Astrocyte (in vitro differentiated cells and primary cell): ENCODE measurements at regions not wholly inside any gene's neighbourhood (a gene's known extent, or its start where the extent isn't known, plus 50 kb on each side); places are given as distances from the start of the nearest gene placed in this dataset.
A peak's percentile ranks its signal among the peaks of the same experiment; 100 is the strongest.
"Not testable (repeated sequence)": the region's sequence is repeated elsewhere in the genome, so short reads cannot be mapped to it uniquely, and the experiment has no call there.

ENCODE experiments used
- DNase-seq: peaks from one replicate; pipeline ENCODE4 v3.0.0-alpha.2; 2010; ENCODE audit warnings: low read depth
- FAIRE-seq: peaks from 2 replicates; lab custom pipeline; 2011; peaks lifted over from hg19 to GRCh38; lab: Jason Lieb, UNC
- H2AFZ ChIP-seq: 2 replicates; pipeline ENCODE4 v1.6.0; 2012; ENCODE audit warnings: low read depth, low read length, inconsistent platforms
- H3K27ac ChIP-seq: 2 replicates; pipeline ENCODE4 v1.5.1; 2011; ENCODE audit warnings: low read depth, low read length, inconsistent platforms
- H3K27me3 ChIP-seq: 2 replicates; pipeline ENCODE4 v1.6.0; 2011; ENCODE audit warnings: low read length, inconsistent platforms; ENCODE audit not compliant: insufficient read depth
- H3K36me3 ChIP-seq: 2 replicates; pipeline ENCODE4 v1.5.1; 2011; ENCODE audit warnings: low read length, inconsistent platforms; ENCODE audit not compliant: insufficient read depth
- H3K4me1 ChIP-seq: 2 replicates; pipeline ENCODE4 v1.5.1; 2011; ENCODE audit warnings: low read length, inconsistent platforms; ENCODE audit not compliant: insufficient read depth
- H3K4me2 ChIP-seq: 2 replicates; pipeline ENCODE4 v1.6.0; 2012; ENCODE audit warnings: low read length, inconsistent platforms
- H3K4me3 ChIP-seq: 2 replicates; pipeline ENCODE4 v1.5.1; 2011; ENCODE audit warnings: low read depth, mild to moderate bottlenecking, low read length, inconsistent platforms; ENCODE audit not compliant: insufficient read depth
- H3K79me2 ChIP-seq: 2 replicates; pipeline ENCODE4 v1.6.0; 2012; ENCODE audit warnings: mild to moderate bottlenecking, low read length, inconsistent platforms; ENCODE audit not compliant: insufficient read depth
- H3K9ac ChIP-seq: 2 replicates; pipeline ENCODE4 v1.6.0; 2012; ENCODE audit warnings: mild to moderate bottlenecking, low read length, inconsistent platforms
- H3K9me3 ChIP-seq: 2 replicates; pipeline ENCODE4 v1.5.1; 2012; ENCODE audit warnings: low read depth, mild to moderate bottlenecking, low read length, inconsistent platforms; ENCODE audit not compliant: insufficient read depth
- H4K20me1 ChIP-seq: 2 replicates; pipeline ENCODE4 v1.6.0; 2012; ENCODE audit warnings: low read length, inconsistent platforms; ENCODE audit not compliant: insufficient read depth
- H3K27ac Mint-ChIP-seq: one replicate; pipeline ENCODE4 v1.8.0; 2021; ENCODE audit warnings: mild to moderate bottlenecking, mixed read lengths; ENCODE audit not compliant: unreplicated experiment
- H3K27me3 Mint-ChIP-seq: one replicate; pipeline ENCODE4 v1.8.0; 2021; ENCODE audit warnings: low read depth, mixed read lengths; ENCODE audit not compliant: unreplicated experiment
- H3K36me3 Mint-ChIP-seq: one replicate; pipeline ENCODE4 v1.8.0; 2021; ENCODE audit warnings: low read depth, mixed read lengths; ENCODE audit not compliant: unreplicated experiment
- H3K4me1 Mint-ChIP-seq: one replicate; pipeline ENCODE4 v1.8.0; 2021; ENCODE audit warnings: low read depth, mixed read lengths; ENCODE audit not compliant: unreplicated experiment
- H3K4me3 Mint-ChIP-seq: one replicate; pipeline ENCODE4 v1.8.0; 2021; ENCODE audit warnings: mild to moderate bottlenecking, moderate library complexity, mixed read lengths; ENCODE audit not compliant: unreplicated experiment
- H3K9me3 Mint-ChIP-seq: one replicate; pipeline ENCODE4 v1.8.0; 2021; ENCODE audit warnings: mild to moderate bottlenecking, mixed read lengths; ENCODE audit not compliant: unreplicated experiment
- EZH2 ChIP-seq: IDR thresholded peaks from 2 replicates; pipeline ENCODE4 v1.6.1; 2012; ENCODE audit warnings: mild to moderate bottlenecking, low read length, inconsistent platforms; ENCODE audit not compliant: insufficient read depth
- TF ChIP-seq, protein P1 (sequence below): IDR thresholded peaks from 2 replicates; pipeline ENCODE4 v1.5.1; 2011; ENCODE audit warnings: low read depth, mild to moderate bottlenecking, inconsistent platforms, low read length, moderate library complexity; ENCODE audit not compliant: insufficient read depth

DNA sequence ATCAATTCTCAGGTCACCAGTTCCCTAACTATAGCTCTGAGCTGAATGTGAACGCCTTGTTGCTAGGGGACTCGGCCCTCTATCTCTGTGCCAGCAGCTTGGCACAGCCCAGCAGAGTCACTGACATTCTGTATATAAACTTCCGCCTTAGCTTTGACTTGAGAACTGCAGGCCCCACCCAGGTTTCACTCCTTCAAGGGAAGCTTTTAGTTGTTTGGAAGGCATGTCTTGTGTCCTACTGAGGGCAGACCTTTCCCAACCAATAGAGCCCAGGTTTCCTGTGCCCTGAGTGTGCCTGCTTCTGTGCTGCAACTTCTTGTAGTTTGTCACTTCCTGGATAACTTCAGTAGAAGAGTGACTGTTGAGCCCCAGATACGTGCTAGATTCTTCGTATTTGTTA lies 228.8 kb upstream of the PRSS1 start:
- not testable (repeated sequence) for DNase-seq, H3K27ac Mint-ChIP-seq, H3K4me3 Mint-ChIP-seq, H3K36me3 ChIP-seq, H3K9ac ChIP-seq, H3K36me3 Mint-ChIP-seq, H3K9me3 Mint-ChIP-seq, H3K4me1 ChIP-seq, H3K4me3 ChIP-seq, H3K27ac ChIP-seq, H3K4me1 Mint-ChIP-seq, H3K27me3 ChIP-seq, H3K9me3 ChIP-seq, H2AFZ ChIP-seq, H4K20me1 ChIP-seq, H3K4me2 ChIP-seq, H3K79me2 ChIP-seq, FAIRE-seq
- peaks cover 20% of the 10 kb centered on the region for H3K27me3 Mint-ChIP-seq

DNA sequence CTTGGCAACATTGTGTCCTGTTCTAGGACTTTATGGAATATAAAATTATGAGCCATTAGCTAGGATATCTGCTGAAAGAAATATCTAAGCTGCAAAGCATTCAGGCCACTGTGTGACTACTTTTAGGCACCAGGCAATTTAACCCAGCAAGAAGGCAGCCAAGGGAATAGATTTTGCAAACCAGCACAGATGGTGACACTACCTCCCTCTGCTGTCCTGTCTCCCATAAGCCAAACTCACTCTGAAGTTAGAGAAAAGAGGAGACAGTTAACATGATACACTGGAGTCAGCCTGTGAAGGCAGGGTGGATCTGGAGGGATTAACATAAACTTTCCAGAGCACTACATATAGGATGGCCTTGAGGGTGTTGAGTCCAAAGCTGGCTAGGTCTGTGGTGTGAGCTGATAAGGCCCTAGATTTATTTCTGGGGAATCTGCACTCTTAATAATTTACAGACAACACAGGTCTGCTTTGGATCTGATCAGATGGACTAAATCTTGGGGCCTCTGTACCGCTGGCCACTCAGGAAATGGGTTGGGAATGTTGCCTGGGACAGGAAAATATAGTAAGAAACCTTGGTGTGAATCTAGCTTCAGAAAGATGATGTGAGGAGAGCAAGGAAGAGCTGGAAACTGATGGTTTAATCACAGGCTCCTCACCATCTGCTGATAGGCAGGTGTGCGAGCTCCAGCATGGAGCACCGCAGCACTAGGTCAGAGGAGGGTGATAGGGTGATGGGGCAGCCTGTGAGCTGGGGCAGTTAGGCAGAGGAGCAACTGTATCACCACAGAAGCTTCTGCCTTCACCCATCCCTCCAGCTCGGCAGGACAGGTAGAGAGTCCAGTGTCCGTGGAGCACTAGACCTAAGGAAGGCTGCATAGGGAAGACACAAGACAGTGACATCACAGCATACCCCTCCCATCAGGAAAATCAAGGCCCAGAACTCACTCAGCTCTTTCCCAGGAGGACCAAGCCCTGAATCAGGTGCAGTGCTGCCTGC lies 229.9 kb upstream of the PRSS1 start:
- Mint-ChIP-seq H3K27me3 (peaks cover 17% of the 10 kb centered on the region), H3K4me1 (peaks cover 6% of the 10 kb centered on the region), H3K36me3 (no peaks in the 10 kb centered on the region), H3K4me3 (no peak overlapping the region), H3K27ac (no peak overlapping the region), H3K9me3 (no peaks in the 10 kb centered on the region)
- H3K4me1 ChIP-seq = no peaks in the 10 kb centered on the region
- FAIRE-seq (no peak), DNase-seq (no peak)
- no peaks in the 10 kb centered on the region for H3K36me3 ChIP-seq
- no peaks in the 10 kb centered on the region for H3K9me3 ChIP-seq
- no peak for TF ChIP-seq EZH2
- TF ChIP-seq, protein P1, sequence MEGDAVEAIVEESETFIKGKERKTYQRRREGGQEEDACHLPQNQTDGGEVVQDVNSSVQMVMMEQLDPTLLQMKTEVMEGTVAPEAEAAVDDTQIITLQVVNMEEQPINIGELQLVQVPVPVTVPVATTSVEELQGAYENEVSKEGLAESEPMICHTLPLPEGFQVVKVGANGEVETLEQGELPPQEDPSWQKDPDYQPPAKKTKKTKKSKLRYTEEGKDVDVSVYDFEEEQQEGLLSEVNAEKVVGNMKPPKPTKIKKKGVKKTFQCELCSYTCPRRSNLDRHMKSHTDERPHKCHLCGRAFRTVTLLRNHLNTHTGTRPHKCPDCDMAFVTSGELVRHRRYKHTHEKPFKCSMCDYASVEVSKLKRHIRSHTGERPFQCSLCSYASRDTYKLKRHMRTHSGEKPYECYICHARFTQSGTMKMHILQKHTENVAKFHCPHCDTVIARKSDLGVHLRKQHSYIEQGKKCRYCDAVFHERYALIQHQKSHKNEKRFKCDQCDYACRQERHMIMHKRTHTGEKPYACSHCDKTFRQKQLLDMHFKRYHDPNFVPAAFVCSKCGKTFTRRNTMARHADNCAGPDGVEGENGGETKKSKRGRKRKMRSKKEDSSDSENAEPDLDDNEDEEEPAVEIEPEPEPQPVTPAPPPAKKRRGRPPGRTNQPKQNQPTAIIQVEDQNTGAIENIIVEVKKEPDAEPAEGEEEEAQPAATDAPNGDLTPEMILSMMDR = no peak
- H3K27me3 ChIP-seq = peaks cover 9% of the 10 kb centered on the region
- no peak overlapping the region for H3K9ac ChIP-seq
- no peak overlapping the region for H3K4me3 ChIP-seq
- H2AFZ ChIP-seq = no peak overlapping the region
- no peak overlapping the region for H3K4me2 ChIP-seq
- H4K20me1 ChIP-seq = no peaks in the 10 kb centered on the region
- no peaks in the 10 kb centered on the region for H3K79me2 ChIP-seq
- no peak overlapping the region for H3K27ac ChIP-seq

GRCh38 chr7:142516038-142516501 lies 233.2 kb upstream of the PRSS1 start:
- TF ChIP-seq, protein P1 = peak; percentile 88
- TF ChIP-seq EZH2 = no peak
- no peak overlapping the region for H3K4me3 ChIP-seq
- H3K36me3 Mint-ChIP-seq = no peaks in the 10 kb centered on the region
- no peak overlapping the region for H3K9ac ChIP-seq
- no peak overlapping the region for H3K4me2 ChIP-seq
- H3K4me3 Mint-ChIP-seq = no peak overlapping the region
- no peaks in the 10 kb centered on the region for H3K36me3 ChIP-seq
- peaks cover 9% of the 10 kb centered on the region for H3K27me3 Mint-ChIP-seq
- no peaks in the 10 kb centered on the region for H3K9me3 ChIP-seq
- H3K27ac Mint-ChIP-seq = no peak overlapping the region
- H3K27me3 ChIP-seq = peaks cover 17% of the 10 kb centered on the region
- peaks cover 6% of the 10 kb centered on the region for H3K4me1 Mint-ChIP-seq
- H3K79me2 ChIP-seq = no peaks in the 10 kb centered on the region
- no peaks in the 10 kb centered on the region for H3K9me3 Mint-ChIP-seq
- no peak overlapping the region for H2AFZ ChIP-seq
- no peak overlapping the region for H3K27ac ChIP-seq
- H4K20me1 ChIP-seq = no peaks in the 10 kb centered on the region
- H3K4me1 ChIP-seq = no peaks in the 10 kb centered on the region
- DNase-seq = peak; percentile 45
- peak; percentile 54 for FAIRE-seq

- H3K27ac ChIP-seq, DNase-seq, H3K79me2 ChIP-seq, FAIRE-seq, H3K27ac Mint-ChIP-seq, H3K9me3 ChIP-seq, H3K9ac ChIP-seq, H2AFZ ChIP-seq, H3K4me1 Mint-ChIP-seq, H3K36me3 Mint-ChIP-seq, H3K4me2 ChIP-seq, H3K9me3 Mint-ChIP-seq, H3K4me3 Mint-ChIP-seq, H3K4me1 ChIP-seq, H3K36me3 ChIP-seq, H3K4me3 ChIP-seq, H4K20me1 ChIP-seq: not testable (repeated sequence)
- peaks cover 16% of the 10 kb centered on the region for H3K27me3 Mint-ChIP-seq
- peaks cover 22% of the 10 kb centered on the region for H3K27me3 ChIP-seq
Observed at GRCh38 chr7:142514716-142515115, 234.6 kb upstream of the PRSS1 start.
